IMR-90 (cell line): ENCODE measurements at regions not wholly inside any gene's neighbourhood (a gene's known extent, or its start where the extent isn't known, plus 50 kb on each side); places are given as distances from the start of the nearest gene placed in this dataset.

Experiments used
- ATAC-seq: fragments of 200-7000 bp; cut with Tn5 transposase; 2 replicates; pipeline ENCODE4 v1.9.1; 2020; ENCODE audit warnings: low read depth, mild to moderate bottlenecking, moderate library complexity
- BruUV-seq: library from RNA; stranded (reverse); fragments of 400-500 nt; replicated peaks from 2 replicates; lab custom pipeline; 2021; lab: Mats Ljungman, UMichigan
- CTCF ChIA-PET: fragments of 300-600 bp; formaldehyde crosslinking; extraction: SDS; loops from one replicate; lab custom pipeline; 2021; ENCODE audit warnings: antibody characterized with exemption; lab: Yijun Ruan, JAX
- POLR2A ChIA-PET: fragments of 300-600 bp; sonication (Branson Sonifier 250); formaldehyde crosslinking; loops from one replicate; lab custom pipeline; 2022; ENCODE audit warnings: antibody characterized with exemption; ENCODE audit not compliant: unreplicated experiment; lab: Charles Lee
- DNase-seq: peaks from one replicate; pipeline ENCODE4 v3.0.0; 2013
- H2AFZ ChIP-seq: replicated peaks from 2 replicates; pipeline ENCODE3; 2013; ENCODE audit warnings: low read length, mild to moderate bottlenecking; ENCODE audit not compliant: poor library complexity
- H2AK5ac ChIP-seq: 2 replicates; pipeline ENCODE4 v1.6.1; 2013; ENCODE audit warnings: low read depth, low read length, inconsistent platforms
- H2AK9ac ChIP-seq: replicated peaks from 2 replicates; pipeline ENCODE3; 2013; ENCODE audit warnings: mild to moderate bottlenecking, low read depth, low read length, moderate library complexity; ENCODE audit not compliant: poor library complexity
- H2BK120ac ChIP-seq: 2 replicates; pipeline ENCODE4 v1.6.1; 2013; ENCODE audit warnings: low read depth, low read length, inconsistent platforms
- H2BK15ac ChIP-seq: 3 replicates; pipeline ENCODE4 v1.6.1; 2013; ENCODE audit warnings: low read depth, low read length, inconsistent platforms
- H2BK20ac ChIP-seq: 2 replicates; pipeline ENCODE4 v1.6.1; 2013; ENCODE audit warnings: low read depth, mild to moderate bottlenecking, inconsistent platforms, low read length, moderate library complexity
- H2BK5ac ChIP-seq: 2 replicates; pipeline ENCODE4 v1.6.1; 2013; ENCODE audit warnings: mild to moderate bottlenecking, low read depth, low read length, inconsistent platforms; ENCODE audit not compliant: poor library complexity, severe bottlenecking
- H3K14ac ChIP-seq: replicated peaks from 2 replicates; pipeline ENCODE4 v1.6.1; 2013; ENCODE audit warnings: low read depth, low read length, inconsistent platforms
- H3K18ac ChIP-seq: 2 replicates; pipeline ENCODE4 v1.6.1; 2013; ENCODE audit warnings: low read depth, low read length, control low read depth
- H3K23ac ChIP-seq: 2 replicates; pipeline ENCODE4 v1.6.1; 2013; ENCODE audit warnings: low read depth, low read length, inconsistent platforms
- H3K27ac ChIP-seq: 2 replicates; pipeline ENCODE4 v1.5.1; 2013; ENCODE audit warnings: mild to moderate bottlenecking, control low read depth, low read length; ENCODE audit not compliant: insufficient read depth
- H3K27me3 ChIP-seq: 2 replicates; pipeline ENCODE4 v1.6.1; 2013; ENCODE audit warnings: low read length; ENCODE audit not compliant: control insufficient read depth, insufficient read depth
- H3K36me3 ChIP-seq: 2 replicates; pipeline ENCODE4 v1.6.1; 2013; ENCODE audit warnings: low read length, mixed read lengths; ENCODE audit not compliant: control insufficient read depth, insufficient read depth
- H3K4ac ChIP-seq: 2 replicates; pipeline ENCODE4 v1.6.1; 2013; ENCODE audit warnings: low read depth, low read length, inconsistent platforms
- H3K4me1 ChIP-seq: 2 replicates; pipeline ENCODE4 v1.6.1; 2013; ENCODE audit warnings: low read length, mixed read lengths; ENCODE audit not compliant: control insufficient read depth, insufficient read depth
- H3K4me2 ChIP-seq: 2 replicates; pipeline ENCODE4 v1.6.1; 2013; ENCODE audit warnings: low read depth, mild to moderate bottlenecking, control low read depth, low read length, moderate library complexity
- H3K4me3 ChIP-seq: 2 replicates; pipeline ENCODE4 v1.5.1; 2013; ENCODE audit warnings: low read depth, mild to moderate bottlenecking, control low read depth, low read length, moderate library complexity; ENCODE audit not compliant: insufficient read depth
- H3K56ac ChIP-seq: 2 replicates; pipeline ENCODE4 v1.6.1; 2013; ENCODE audit warnings: low read length, inconsistent platforms; ENCODE audit not compliant: insufficient read depth; ENCODE audit errors: extremely low read depth
- H3K79me1 ChIP-seq, 2 experiments: 2 replicates each; pipeline ENCODE4 v1.6.1; 2013; ENCODE audit warnings: low read length in 2 of 2, inconsistent platforms in 1 of 2, low read depth in 1 of 2
- H3K9ac ChIP-seq: 2 replicates; pipeline ENCODE4 v1.6.1; 2013; ENCODE audit warnings: low read depth, low read length, control low read depth
- H3K9me1 ChIP-seq: 2 replicates; pipeline ENCODE4 v1.6.1; 2013; ENCODE audit warnings: low read length, inconsistent platforms; ENCODE audit not compliant: insufficient read depth
- H3K9me3 ChIP-seq: 2 replicates; pipeline ENCODE4 v1.6.1; 2013; ENCODE audit warnings: low read length; ENCODE audit not compliant: control insufficient read depth, insufficient read depth
- H4K20me1 ChIP-seq: 2 replicates; pipeline ENCODE4 v1.6.1; 2013; ENCODE audit warnings: low read length, inconsistent platforms; ENCODE audit not compliant: insufficient read depth
- H4K5ac ChIP-seq: 2 replicates; pipeline ENCODE4 v1.6.1; 2013; ENCODE audit warnings: mild to moderate bottlenecking, low read depth, low read length, control low read depth
- H4K8ac ChIP-seq, 2 experiments: 2 replicates each; pipeline ENCODE4 v1.6.1; 2013; ENCODE audit warnings: low read depth in 2 of 2, low read length in 2 of 2, control low read depth in 1 of 2, inconsistent platforms in 1 of 2
- H4K91ac ChIP-seq: 2 replicates; pipeline ENCODE4 v1.6.1; 2013; ENCODE audit warnings: low read depth, low read length, inconsistent platforms; ENCODE audit not compliant: insufficient read depth
- FOS ChIP-seq: fragments of 150-350 bp; IDR thresholded peaks from 2 replicates; pipeline ENCODE4 v1.6.1; 2016; ENCODE audit warnings: low read depth, low read length
- NFE2L2 ChIP-seq: fragments of 150-350 bp; IDR thresholded peaks from 2 replicates; pipeline ENCODE4 v1.6.1; 2016; ENCODE audit warnings: low read depth, mild to moderate bottlenecking, low read length
- RFX5 ChIP-seq: IDR thresholded peaks from 2 replicates; pipeline ENCODE4 v1.8.0; 2012; ENCODE audit warnings: low read depth, mild to moderate bottlenecking, low read length, moderate library complexity
- WGBS, 2 experiments: methylation state at CpG; one replicate each; pipeline versions ENCODE4 v1.1.5 to v1.1.7; 2013; ENCODE audit warnings: missing lambda C conversion rate in 2 of 2; ENCODE audit not compliant: insufficient read length in 1 of 2; ENCODE audit errors: extremely low coverage in 2 of 2; 5-methylcytosine and 5-hydroxymethylcytosine counted together
- dilution Hi-C: fragments of 300-500 bp; cut with HindIII; formaldehyde crosslinking; loops from one replicate; pipeline ENCODE4 v1.14.3; 2018; ENCODE audit warnings: low sequenced_read_pairs; ENCODE audit not compliant: unreplicated experiment
- in situ Hi-C: fragments of 300-500 bp; cut with MboI; formaldehyde crosslinking; loops from 3 replicates; pipeline ENCODE4 v1.14.3; 2019; ENCODE audit warnings: low sequenced_read_pairs, inconsistent platforms, mixed read lengths
- intact Hi-C: fragments of 100-400 bp; cut with micrococcal nuclease; formaldehyde crosslinking; loops from 2 replicates; pipeline ENCODE4 v1.10.0; 2022

- peak overlapping the region; percentile 89 for H2BK5ac ChIP-seq
- H3K18ac ChIP-seq = peak overlapping the region; percentile 91
- peak overlapping the region; percentile 96 for H2BK120ac ChIP-seq
- in situ Hi-C loops = no loop called here
- TF ChIP-seq FOS (peak; percentile 15; the same call in 1 of the 2 replicates), NFE2L2 (peak; percentile 74), RFX5 (no peak)
- H3K14ac ChIP-seq = no peak overlapping the region
- intact Hi-C loops = loop anchor here (5.0 to 10.0 kb wide), 4 partner anchors 74 to 1009 kb away; partner anchors contain the start of gene KLF12
- H3K9me3 ChIP-seq = no peaks in the 10 kb centered on the region
- dilution Hi-C loops = no loop called here
- no peaks in the 10 kb centered on the region for H4K20me1 ChIP-seq
- H2AK9ac ChIP-seq = no peak overlapping the region
- H3K9me1 ChIP-seq = peaks cover 3% of the 10 kb centered on the region; the same call in 1 of the 2 replicates
- no peak overlapping the region for H2AFZ ChIP-seq
- POLR2A ChIA-PET = interaction anchor here (1.0 kb wide), 1 partner anchor 14 kb away, joined by 3 read pairs; no protein-coding TSS in a partner anchor
- no peak overlapping the region for H3K4me3 ChIP-seq
- CTCF ChIA-PET = no interaction called here
- H3K9ac ChIP-seq = no peak overlapping the region
- DNase-seq (peak; percentile 92), ATAC-seq (peak; percentile 77)
- peak overlapping the region; percentile 96; the same call in 1 of the 2 replicates for H2BK20ac ChIP-seq
- peak overlapping the region; percentile 92 for H3K27ac ChIP-seq
- H3K36me3 ChIP-seq = no peaks in the 10 kb centered on the region
- no peak overlapping the region; the same call in 2 of the 3 replicates for H2BK15ac ChIP-seq
- peak overlapping the region; percentile 86; the same call in 1 of the 2 replicates for H4K91ac ChIP-seq
- peak overlapping the region; percentile 92; the same call in 1 of the 2 replicates for H3K4ac ChIP-seq
- no peaks in the 10 kb centered on the region; a peak in 2 of 4 replicates for H3K79me1 ChIP-seq
- peaks cover 23% of the 10 kb centered on the region for H3K4me1 ChIP-seq
- 0 out of 2 replicates have a peak overlapping the region, but pooled peaks have one; percentile 62 for H3K23ac ChIP-seq
- peak overlapping the region; percentile 75 to 88; a peak in 3 of 4 replicates for H4K8ac ChIP-seq
- H3K27me3 ChIP-seq = no peaks in the 10 kb centered on the region
- H3K4me2 ChIP-seq = no peak overlapping the region
- peak overlapping the region; percentile 91; the same call in 1 of the 2 replicates for H4K5ac ChIP-seq
- H2AK5ac ChIP-seq = no peak overlapping the region
- WGBS, 2 experiments = no CpG with 5 or more reads among the region's 2 CpGs
- no TSS peak for BruUV-seq
- peak overlapping the region; percentile 70; the same call in 1 of the 2 replicates for H3K56ac ChIP-seq
Observed at GRCh38 chr13:74206061-74206561, 71.9 kb upstream of the KLF12 start.
